Fibroblast of skin of left biceps (primary cell): ENCODE measurements at regions not wholly inside any gene's neighbourhood (a gene's known extent, or its start where the extent isn't known, plus 50 kb on each side); places are given as distances from the start of the nearest gene placed in this dataset.

ENCODE experiments used
- DNase-seq, 2 experiments: peaks; one replicate each; pipeline ENCODE4 v3.0.0-alpha.2; 2013; ENCODE audit warnings: low read depth in 2 of 2

- no peak for DNase-seq
Measured at GRCh38 chr20:24718277-24718676, 230.8 kb upstream of the CST7 start.

- DNase-seq = no peak
Measured at GRCh38 chr20:24718696-24719095, 230.4 kb upstream of the CST7 start.

- DNase-seq = no peak
Measured at GRCh38 chr20:24720957-24721356, 228.1 kb upstream of the CST7 start.

DNA sequence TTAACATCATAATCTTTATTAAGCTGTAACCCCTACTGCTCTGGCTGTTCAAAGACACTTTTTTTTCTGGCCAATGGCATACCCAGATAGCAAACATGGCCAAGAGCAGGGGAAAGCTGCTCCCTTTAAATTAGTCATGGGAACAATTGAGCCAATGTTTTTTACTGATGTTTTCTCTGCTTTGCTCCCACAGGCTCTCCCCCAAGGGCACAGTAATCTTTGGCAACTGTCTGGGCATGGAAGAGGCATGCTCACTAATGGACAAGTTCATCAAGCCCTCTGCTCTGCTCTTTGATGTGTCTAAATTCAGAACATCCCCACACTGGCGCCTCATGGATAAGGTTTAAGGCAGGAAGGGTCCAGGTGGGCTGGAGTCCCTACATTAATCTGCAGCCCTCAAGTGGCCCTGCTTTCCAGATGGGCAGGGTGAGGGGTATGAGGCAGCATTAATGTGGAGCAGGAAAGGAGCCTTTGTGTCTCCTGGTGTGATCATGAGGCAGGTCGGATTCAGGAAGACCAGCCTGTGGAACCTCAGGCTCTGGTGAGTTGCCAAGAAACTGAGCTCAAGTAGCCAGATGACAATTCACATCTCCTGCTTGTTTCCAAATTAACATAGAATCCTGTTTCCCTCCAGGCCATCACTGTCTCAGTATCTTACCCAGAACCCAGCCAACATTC lies 227.0 kb upstream of the CST7 start:
- DNase-seq = no peak

DNA sequence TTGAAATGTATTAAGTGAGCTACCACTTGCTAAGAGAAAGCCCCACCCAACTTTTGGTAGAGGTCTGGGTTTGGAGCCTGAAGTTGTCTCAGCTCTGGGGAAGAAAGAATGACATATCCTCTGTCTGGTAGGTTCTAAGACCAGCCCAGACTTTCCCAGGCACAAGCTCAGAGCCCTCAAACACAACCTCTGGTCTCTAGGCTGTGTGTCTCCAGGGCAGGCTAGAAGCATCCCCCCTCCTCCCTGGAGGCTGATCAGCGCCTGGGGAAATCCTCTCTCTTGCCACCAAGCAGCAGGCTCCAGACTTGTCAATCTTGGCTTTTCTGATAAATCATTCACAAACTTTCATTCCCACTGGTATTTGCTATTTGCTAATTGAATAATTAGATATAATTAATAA lies 226.5 kb upstream of the CST7 start:
- DNase-seq = no peak

GRCh38 chr20:24723186-24723585 lies 225.9 kb upstream of the CST7 start:
- no peak for DNase-seq

GRCh38 chr20:24723647-24724352 lies 225.3 kb upstream of the CST7 start:
- DNase-seq = no peak

GRCh38 chr20:24724982-24725533 lies 224.0 kb upstream of the CST7 start:
- DNase-seq = no peak

- DNase-seq = no peak
Measured at GRCh38 chr20:24727795-24728194, 221.3 kb upstream of the CST7 start.

- DNase-seq = no peak
Measured at GRCh38 chr20:24729896-24730605, 219.0 kb upstream of the CST7 start.

DNA sequence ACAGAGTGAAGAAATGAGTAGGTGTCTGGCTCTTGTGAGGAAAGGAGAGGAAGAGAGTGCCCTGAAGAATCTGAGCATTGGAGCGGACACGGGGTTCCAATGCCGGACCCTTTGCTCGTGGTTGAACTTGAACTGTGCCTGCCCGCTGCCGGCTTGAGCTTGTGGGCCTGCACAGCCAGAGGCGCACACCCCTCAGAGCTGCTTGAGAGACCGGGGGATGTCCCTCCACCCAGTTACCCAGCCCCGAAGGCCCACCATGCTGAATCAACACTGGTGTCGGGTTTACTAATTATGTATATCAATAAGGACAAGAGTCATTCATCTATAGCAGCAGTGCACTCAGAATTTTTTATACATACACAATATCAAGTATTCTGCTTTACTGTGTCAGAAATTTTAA lies 218.3 kb upstream of the CST7 start:
- no peak for DNase-seq

DNA sequence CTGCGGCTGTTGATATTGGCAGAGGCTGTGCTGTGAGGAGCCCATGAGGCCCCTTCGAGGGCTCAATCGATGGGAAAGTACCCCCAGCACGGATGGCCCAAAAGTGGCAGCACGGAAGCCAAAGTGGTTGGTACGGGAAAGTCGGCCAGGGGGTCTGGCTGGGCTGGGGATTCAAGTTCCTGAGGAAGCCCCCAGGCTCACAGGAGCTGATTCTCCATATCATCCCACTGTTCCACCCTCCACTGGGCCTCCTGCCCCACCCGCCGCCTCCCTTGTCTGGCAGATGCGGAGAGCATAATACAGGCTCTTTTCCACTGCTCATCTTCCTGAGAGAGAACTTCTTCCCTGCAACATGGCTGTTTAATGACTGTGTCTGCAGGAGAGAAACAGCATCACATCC lies 217.8 kb upstream of the CST7 start:
- DNase-seq = no peak

GRCh38 chr20:24732076-24732475 lies 217.0 kb upstream of the CST7 start:
- DNase-seq = no peak

GRCh38 chr20:24732599-24732998 lies 216.5 kb upstream of the CST7 start:
- no peak for DNase-seq

DNA sequence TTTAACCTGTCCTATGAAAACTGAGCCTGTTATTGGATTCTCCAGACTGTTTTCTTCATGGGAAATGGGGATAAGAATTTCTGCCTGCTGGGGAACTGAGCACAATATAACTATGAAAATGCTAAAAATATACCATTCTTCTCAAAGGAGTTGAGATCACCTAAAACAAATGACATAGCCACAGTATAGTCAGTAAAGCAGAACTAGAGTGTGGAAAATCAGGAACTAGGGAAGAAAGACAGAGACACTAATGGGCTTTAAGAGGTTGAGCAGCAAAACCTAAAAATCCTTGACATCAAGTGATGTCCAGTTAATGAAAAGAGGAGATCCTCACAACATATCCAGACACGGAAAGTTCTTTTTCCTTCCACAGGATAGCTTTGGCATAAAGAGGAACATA lies 215.7 kb upstream of the CST7 start:
- no peak for DNase-seq

DNA sequence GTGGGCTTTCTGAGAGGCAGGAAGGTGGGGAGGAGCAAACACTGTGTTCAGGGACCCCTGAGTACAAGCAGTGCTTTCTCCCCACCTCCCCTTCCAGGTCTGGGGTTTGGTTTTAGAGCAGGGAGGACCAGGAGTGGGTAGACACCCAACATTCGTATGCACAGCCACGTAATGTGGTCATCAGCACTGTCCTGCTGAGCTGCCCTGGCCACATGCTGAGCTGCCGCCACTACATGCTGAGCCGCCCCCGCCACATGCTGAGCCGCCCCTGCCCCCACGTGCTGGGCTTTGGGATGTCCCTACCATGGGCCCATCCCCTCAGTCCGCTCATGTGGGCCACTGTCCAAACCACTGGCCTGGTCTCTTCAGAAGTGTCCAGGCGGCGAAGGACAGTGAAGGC lies 214.9 kb upstream of the CST7 start:
- DNase-seq = no peak

- DNase-seq = no peak
Measured at GRCh38 chr20:24735263-24735662, 213.8 kb upstream of the CST7 start.

- DNase-seq = no peak
Measured at GRCh38 chr20:24736131-24736843, 212.8 kb upstream of the CST7 start.

DNA sequence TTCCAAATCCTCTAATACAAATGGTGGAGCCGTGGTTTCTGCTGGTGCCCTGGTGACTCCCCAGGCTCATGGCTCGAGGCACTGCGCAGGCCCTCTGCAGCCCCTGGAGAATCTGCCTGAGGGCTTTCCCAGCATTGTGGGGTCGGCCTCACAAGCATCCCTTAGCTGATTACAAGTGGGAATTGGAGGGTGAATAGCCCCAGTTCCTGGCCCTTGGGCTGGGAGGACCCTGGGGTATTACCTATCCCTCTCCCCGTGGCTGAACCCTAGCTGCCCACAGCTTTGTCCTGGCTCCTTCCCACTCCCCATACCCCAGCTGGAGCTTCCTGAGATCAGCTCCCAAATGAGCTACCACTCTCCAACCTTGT lies 212.2 kb upstream of the CST7 start:
- DNase-seq = no peak

GRCh38 chr20:24737212-24737850 lies 211.7 kb upstream of the CST7 start:
- no peak for DNase-seq

DNA sequence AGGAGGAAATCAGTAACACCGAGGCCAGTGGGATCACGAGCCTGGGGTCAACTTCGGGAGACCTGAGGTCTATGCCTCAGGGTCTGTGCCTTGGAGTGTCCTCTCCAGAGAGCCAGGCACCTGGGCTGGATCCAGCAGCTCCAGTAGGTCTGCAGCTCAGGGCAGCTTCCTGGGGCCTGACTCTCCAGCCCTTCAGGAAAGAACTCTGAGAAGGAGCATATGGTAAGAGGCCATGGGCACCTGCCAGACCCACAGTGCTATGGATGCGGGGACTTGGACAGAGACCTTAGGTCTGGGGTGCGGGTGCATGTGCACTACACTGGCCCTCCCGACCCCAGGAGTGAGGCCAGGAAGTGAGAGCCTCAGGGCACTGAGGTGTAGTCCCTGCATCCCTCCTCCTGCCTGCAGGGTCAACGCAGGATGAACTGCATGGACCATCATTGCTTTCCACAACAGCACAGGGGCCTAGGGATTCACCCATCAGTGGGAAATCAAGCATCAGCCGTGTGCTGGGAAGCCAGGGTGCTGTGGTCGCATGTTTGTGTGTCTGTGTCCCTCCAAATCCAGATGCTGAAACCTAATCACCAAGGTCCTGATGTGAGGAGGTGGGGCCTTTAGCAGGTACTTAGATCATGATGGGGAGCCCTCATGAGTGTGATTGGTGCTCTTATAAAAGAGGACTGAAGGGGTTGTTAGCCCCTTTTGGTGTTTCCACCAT lies 210.9 kb upstream of the CST7 start:
- no peak for DNase-seq
